K562 (cell line): ENCODE measurements at regions not wholly inside any gene's neighbourhood (a gene's known extent, or its start where the extent isn't known, plus 50 kb on each side); places are given as distances from the start of the nearest gene placed in this dataset.

Experiments
- ATAC-seq: fragments of 200-7000 bp; cut with Tn5 transposase; 3 replicates; pipeline ENCODE4 v1.9.1; 2020; ENCODE audit warnings: moderate library complexity
- BruUV-seq: library from RNA; stranded (reverse); fragments of 400-500 nt; replicated peaks from 2 replicates; lab custom pipeline; 2021; lab: Mats Ljungman, UMichigan
- CTCF ChIA-PET: fragments of 300-600 bp; formaldehyde crosslinking; extraction: SDS; loops from one replicate; lab custom pipeline; 2021; ENCODE audit warnings: low intra/inter-chr PET ratio; lab: Yijun Ruan, JAX
- POLR2A ChIA-PET: fragments of 300-600, 350-650 bp; sonication (Branson Sonifier 250); formaldehyde crosslinking; extraction: SDS; loops from one replicate; lab custom pipeline; 2021; ENCODE audit warnings: antibody characterized with exemption, inconsistent platforms; lab: Yijun Ruan, JAX
- DNase-seq, 4 experiments: peaks; one replicate each; pipeline versions ENCODE4 v3.0.0 to v3.0.0-alpha.2; 2011 to 2018; ENCODE audit warnings: low spot score in 3 of 4, mixed read lengths in 3 of 4; ENCODE audit errors: extremely low read depth in 1 of 4
- FAIRE-seq: peaks from 2 replicates; lab custom pipeline; 2011; peaks lifted over from hg19 to GRCh38; lab: Jason Lieb, UNC
- H2AFZ ChIP-seq: 2 replicates; pipeline ENCODE4 v1.6.0; 2011; ENCODE audit warnings: low read depth, low read length, control low read depth, inconsistent platforms
- H3K27ac ChIP-seq: fragments of 200-600 bp; 3 replicates; pipeline ENCODE4 v1.8.0; 2011; ENCODE audit warnings: low read depth, mild to moderate bottlenecking, control low read depth, inconsistent platforms, low read length, moderate library complexity, mixed read lengths; ENCODE audit errors: extremely low read depth
- H3K27me3 ChIP-seq, 2 experiments: fragments of 300-600 bp in 1 of 2; 2 replicates in 1 of 2; 3 replicates in 1 of 2; pipeline versions ENCODE4 v1.6.0 to v1.8.0; 2011; ENCODE audit warnings: inconsistent platforms in 2 of 2, low read length in 2 of 2, mild to moderate bottlenecking in 1 of 2, mixed read lengths in 1 of 2, moderate library complexity in 1 of 2; ENCODE audit not compliant: control insufficient read depth in 2 of 2, insufficient read depth in 2 of 2
- H3K36me3 ChIP-seq: fragments of 300-600 bp; 3 replicates; pipeline ENCODE4 v1.8.0; 2011; ENCODE audit warnings: mild to moderate bottlenecking, low read length, inconsistent platforms; ENCODE audit not compliant: control insufficient read depth, insufficient read depth
- H3K4me1 ChIP-seq, 2 experiments: fragments of 200-600 bp in 1 of 2; replicated peaks in 1 of 2; 2 replicates in 1 of 2; 3 replicates in 1 of 2; pipeline versions ENCODE4 v1.5.1 to v1.8.0; 2011; ENCODE audit warnings: inconsistent platforms in 2 of 2, low read length in 2 of 2, mild to moderate bottlenecking in 1 of 2, mixed read lengths in 1 of 2, moderate library complexity in 1 of 2; ENCODE audit not compliant: control insufficient read depth in 2 of 2, insufficient read depth in 2 of 2
- H3K4me2 ChIP-seq: 2 replicates; pipeline ENCODE4 v1.6.1; 2011; ENCODE audit warnings: low read length, control low read depth, inconsistent platforms, mixed read lengths; ENCODE audit not compliant: insufficient read depth
- H3K4me3 ChIP-seq: fragments of 200-600 bp; sonication (generic), shearing (Covaris generic); 2 replicates; pipeline ENCODE4 v1.5.1; 2016; ENCODE audit warnings: control low read depth, inconsistent platforms
- H3K79me2 ChIP-seq: fragments of 200-600 bp; 3 replicates; pipeline ENCODE4 v1.8.0; 2011; ENCODE audit warnings: low read length, inconsistent platforms; ENCODE audit not compliant: control insufficient read depth, insufficient read depth
- H3K9ac ChIP-seq, 2 experiments: 2 replicates each; pipeline versions ENCODE4 v1.6.0 to v1.6.1; 2011; ENCODE audit warnings: low read depth in 2 of 2, low read length in 2 of 2, control low read depth in 1 of 2, inconsistent platforms in 1 of 2, mild to moderate bottlenecking in 1 of 2, mixed read lengths in 1 of 2; ENCODE audit not compliant: insufficient read depth in 1 of 2
- H3K9me1 ChIP-seq: one replicate; pipeline ENCODE4 v1.6.0; 2011; ENCODE audit warnings: inconsistent platforms, mild to moderate bottlenecking, low read length, moderate library complexity; ENCODE audit not compliant: control insufficient read depth, insufficient read depth
- H3K9me3 ChIP-seq: replicated peaks from 2 replicates; pipeline ENCODE4 v1.5.1; 2011; ENCODE audit warnings: low read depth, low read length, inconsistent platforms; ENCODE audit not compliant: control insufficient read depth, insufficient read depth
- H4K20me1 ChIP-seq: replicated peaks from 2 replicates; pipeline ENCODE4 v1.6.1; 2011; ENCODE audit warnings: low read length, inconsistent platforms, mixed read lengths; ENCODE audit not compliant: control insufficient read depth, insufficient read depth
- MBD1 ChIP-seq: fragments of 250-450 bp; sonication (Bioruptor Pico); IDR thresholded peaks from 2 replicates; pipeline ENCODE4 v1.8.0; 2022; ENCODE audit warnings: inconsistent platforms
- XRCC4 ChIP-seq: IDR thresholded peaks from one replicate; pipeline ENCODE4 v1.6.1; 2011; ENCODE audit not compliant: insufficient read depth, insufficient read length; ENCODE audit errors: extremely low read depth
- WGBS: fragments of 100-300 bp; shearing (Covaris generic); methylation state at CpG from one replicate; pipeline ENCODE4 v1.1.6; 2016; ENCODE audit warnings: low coverage, mixed read lengths; ENCODE audit not compliant: insufficient coverage; ENCODE audit errors: missing lambda C conversion rate; 5-methylcytosine and 5-hydroxymethylcytosine counted together
- in situ Hi-C: fragments of 300-500 bp; cut with MboI; formaldehyde crosslinking; loops from 4 replicates; pipeline ENCODE4 v1.15.0; 2018; ENCODE audit warnings: inconsistent platforms, mixed read lengths
- intact Hi-C: fragments of 100-400 bp; cut with micrococcal nuclease; formaldehyde crosslinking; loops from 2 replicates; pipeline ENCODE4 v1.14.2; 2022
- TF ChIP-seq, protein P1 (sequence below): fragments of 450-650 bp; IDR thresholded peaks from 2 replicates; pipeline ENCODE4 v1.6.1; 2016; ENCODE audit warnings: low read depth, mild to moderate bottlenecking, moderate library complexity
- TF ChIP-seq, protein P2 (sequence below): fragments of 450-650 bp; IDR thresholded peaks from 2 replicates; pipeline ENCODE4 v1.6.1; 2017; ENCODE audit warnings: antibody characterized with exemption, mild to moderate bottlenecking

DNA sequence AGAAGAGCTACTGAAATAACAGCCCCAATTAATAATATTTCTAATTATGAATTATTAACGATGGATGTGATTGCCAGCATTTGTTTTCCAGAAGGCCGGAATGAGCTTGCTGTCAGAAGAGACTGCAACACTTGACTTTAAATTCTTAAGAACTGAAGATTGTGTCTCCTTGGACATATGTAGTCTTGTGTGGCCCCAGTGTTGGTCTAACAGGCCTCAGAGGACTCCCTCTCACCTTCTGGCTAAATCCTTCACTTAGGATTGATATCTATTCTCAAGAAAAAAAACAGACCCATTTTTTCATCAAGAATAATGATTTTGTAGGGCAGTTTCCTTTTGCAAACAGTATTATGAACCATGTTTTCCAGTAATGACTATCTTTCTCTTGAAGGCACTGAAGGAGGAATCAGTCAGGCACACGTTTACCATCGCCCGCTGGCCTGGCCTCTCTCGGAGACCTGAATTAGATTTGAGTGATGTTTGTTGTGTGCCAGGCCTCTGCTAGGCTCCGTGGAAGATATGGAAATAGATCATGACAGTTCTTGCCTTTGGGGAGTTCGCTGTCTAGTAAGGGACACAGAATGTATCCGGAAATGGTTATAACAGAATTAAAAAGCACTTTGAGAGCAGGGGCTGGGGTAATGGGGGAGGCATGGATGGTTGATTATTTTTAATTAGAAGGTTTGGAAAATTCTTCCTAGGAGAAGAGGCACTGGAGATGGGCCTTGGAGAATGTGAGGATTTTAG is 258.0 kb downstream of the MYCN start (continued):
- no peak for TF ChIP-seq XRCC4

GRCh38 chr2:16197504-16198147 is 257.3 kb downstream of the MYCN start:
- in situ Hi-C loops: no loop called here

More at GRCh38 chr2:16197504-16198147, 257.3 kb downstream of the MYCN start:
- Histone ChIP-seq H3K4me3 (no peak overlapping the region), H3K79me2 (no peaks in the 10 kb centered on the region), H3K27ac (no peak overlapping the region), H3K4me2 (no peak overlapping the region), H3K9me1 (no peaks in the 10 kb centered on the region), H3K27me3 (peaks cover 0 to 5% of the 10 kb centered on the region in 2 experiments; a peak in 1 of 5 replicates), H2AFZ (no peak overlapping the region), H3K36me3 (no peaks in the 10 kb centered on the region), H3K4me1 (no peaks in the 10 kb centered on the region), H3K9me3 (no peaks in the 10 kb centered on the region), H4K20me1 (no peaks in the 10 kb centered on the region), H3K9ac (no peak overlapping the region)
- intact Hi-C loops: no loop called here
- no peak for TF ChIP-seq MBD1 (CRISPR knock-in tag)
- TF ChIP-seq, protein P1, sequence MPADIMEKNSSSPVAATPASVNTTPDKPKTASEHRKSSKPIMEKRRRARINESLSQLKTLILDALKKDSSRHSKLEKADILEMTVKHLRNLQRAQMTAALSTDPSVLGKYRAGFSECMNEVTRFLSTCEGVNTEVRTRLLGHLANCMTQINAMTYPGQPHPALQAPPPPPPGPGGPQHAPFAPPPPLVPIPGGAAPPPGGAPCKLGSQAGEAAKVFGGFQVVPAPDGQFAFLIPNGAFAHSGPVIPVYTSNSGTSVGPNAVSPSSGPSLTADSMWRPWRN: no peak
- TF ChIP-seq, protein P2, sequence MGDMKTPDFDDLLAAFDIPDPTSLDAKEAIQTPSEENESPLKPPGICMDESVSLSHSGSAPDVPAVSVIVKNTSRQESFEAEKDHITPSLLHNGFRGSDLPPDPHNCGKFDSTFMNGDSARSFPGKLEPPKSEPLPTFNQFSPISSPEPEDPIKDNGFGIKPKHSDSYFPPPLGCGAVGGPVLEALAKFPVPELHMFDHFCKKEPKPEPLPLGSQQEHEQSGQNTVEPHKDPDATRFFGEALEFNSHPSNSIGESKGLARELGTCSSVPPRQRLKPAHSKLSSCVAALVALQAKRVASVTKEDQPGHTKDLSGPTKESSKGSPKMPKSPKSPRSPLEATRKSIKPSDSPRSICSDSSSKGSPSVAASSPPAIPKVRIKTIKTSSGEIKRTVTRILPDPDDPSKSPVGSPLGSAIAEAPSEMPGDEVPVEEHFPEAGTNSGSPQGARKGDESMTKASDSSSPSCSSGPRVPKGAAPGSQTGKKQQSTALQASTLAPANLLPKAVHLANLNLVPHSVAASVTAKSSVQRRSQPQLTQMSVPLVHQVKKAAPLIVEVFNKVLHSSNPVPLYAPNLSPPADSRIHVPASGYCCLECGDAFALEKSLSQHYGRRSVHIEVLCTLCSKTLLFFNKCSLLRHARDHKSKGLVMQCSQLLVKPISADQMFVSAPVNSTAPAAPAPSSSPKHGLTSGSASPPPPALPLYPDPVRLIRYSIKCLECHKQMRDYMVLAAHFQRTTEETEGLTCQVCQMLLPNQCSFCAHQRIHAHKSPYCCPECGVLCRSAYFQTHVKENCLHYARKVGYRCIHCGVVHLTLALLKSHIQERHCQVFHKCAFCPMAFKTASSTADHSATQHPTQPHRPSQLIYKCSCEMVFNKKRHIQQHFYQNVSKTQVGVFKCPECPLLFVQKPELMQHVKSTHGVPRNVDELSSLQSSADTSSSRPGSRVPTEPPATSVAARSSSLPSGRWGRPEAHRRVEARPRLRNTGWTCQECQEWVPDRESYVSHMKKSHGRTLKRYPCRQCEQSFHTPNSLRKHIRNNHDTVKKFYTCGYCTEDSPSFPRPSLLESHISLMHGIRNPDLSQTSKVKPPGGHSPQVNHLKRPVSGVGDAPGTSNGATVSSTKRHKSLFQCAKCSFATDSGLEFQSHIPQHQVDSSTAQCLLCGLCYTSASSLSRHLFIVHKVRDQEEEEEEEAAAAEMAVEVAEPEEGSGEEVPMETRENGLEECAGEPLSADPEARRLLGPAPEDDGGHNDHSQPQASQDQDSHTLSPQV: no peak
- no peak for ATAC-seq
- no TSS peak for BruUV-seq
- no peak for FAIRE-seq
- ChIA-PET POLR2A (no interaction called here), CTCF (no interaction called here)
- WGBS: 2% methylated on average over 8 of the region's 8 CpGs
- no peak for DNase-seq
